Stimulated activated CD4-positive, alpha-beta T cell treated with anti-CD3 and anti-CD28 coated beads, Interleukin-4, amount 100 ng/mL, for 24 hours (primary cell): ENCODE measurements at regions not wholly inside any gene's neighbourhood (a gene's known extent, or its start where the extent isn't known, plus 50 kb on each side); places are given as distances from the start of the nearest gene placed in this dataset.
"Not testable (repeated sequence)": the region's sequence is repeated elsewhere in the genome, so short reads cannot be mapped to it uniquely, and the experiment has no call there.

Experiments
- DNase-seq: peaks from one replicate; pipeline ENCODE4 v3.0.0-alpha.2; 2020

- no peak for DNase-seq
Measured at GRCh38 chr14:105982664-105983063, 456.3 kb downstream of the TMEM121 start.

GRCh38 chr14:105986894-105987284, 460.5 kb downstream of the TMEM121 start:
- no peak for DNase-seq

GRCh38 chr14:105987563-105987962, 461.2 kb downstream of the TMEM121 start:
- no peak for DNase-seq

- peak; percentile 28 for DNase-seq
Measured at GRCh38 chr14:105989566-105990302, 463.4 kb downstream of the TMEM121 start.

GRCh38 chr14:105991677-105992076, 465.3 kb downstream of the TMEM121 start:
- not testable (repeated sequence) for DNase-seq

- no peak for DNase-seq
Measured at GRCh38 chr14:105993814-105994213, 467.4 kb downstream of the TMEM121 start.

GRCh38 chr14:105995011-105995710, 468.8 kb downstream of the TMEM121 start:
- not testable (repeated sequence) for DNase-seq

- DNase-seq: not testable (repeated sequence)
Measured at GRCh38 chr14:105998597-105998996, 472.2 kb downstream of the TMEM121 start.

- DNase-seq: peak; percentile 93
Measured at GRCh38 chr14:105999361-106000028, 473.1 kb downstream of the TMEM121 start.

GRCh38 chr14:106000029-106000511, 473.7 kb downstream of the TMEM121 start:
- DNase-seq: peak; percentile 31

- not testable (repeated sequence) for DNase-seq
Measured at GRCh38 chr14:106001277-106001676, 474.9 kb downstream of the TMEM121 start.

GRCh38 chr14:106003351-106003750, 477.0 kb downstream of the TMEM121 start:
- DNase-seq: no peak

GRCh38 chr14:106004937-106005795, 478.8 kb downstream of the TMEM121 start:
- peak; percentile 77 for DNase-seq

- peak; percentile 63 for DNase-seq
Measured at GRCh38 chr14:106006043-106006442, 479.7 kb downstream of the TMEM121 start.

- not testable (repeated sequence) for DNase-seq
Measured at GRCh38 chr14:106006716-106007115, 480.3 kb downstream of the TMEM121 start.

- no peak for DNase-seq
Measured at GRCh38 chr14:106010783-106011182, 484.4 kb downstream of the TMEM121 start.

- peak; percentile 88 for DNase-seq
Measured at GRCh38 chr14:106011631-106012360, 485.4 kb downstream of the TMEM121 start.

GRCh38 chr14:106012361-106012725, 486.0 kb downstream of the TMEM121 start:
- not testable (repeated sequence) for DNase-seq

GRCh38 chr14:106013879-106014376, 487.5 kb downstream of the TMEM121 start:
- DNase-seq: peak; percentile 43

GRCh38 chr14:106017952-106018351, 491.6 kb downstream of the TMEM121 start:
- not testable (repeated sequence) for DNase-seq

GRCh38 chr14:106021832-106022231, 495.4 kb downstream of the TMEM121 start:
- DNase-seq: no peak

GRCh38 chr14:106022648-106023047, 496.3 kb downstream of the TMEM121 start:
- DNase-seq: not testable (repeated sequence)
